ENCODE measurements at regions not wholly inside any gene's neighbourhood (a gene's known extent, or its start where the extent isn't known, plus 50 kb on each side); places are given as distances from the start of the nearest gene placed in this dataset.

- no peak for FAIRE-seq
These were observed 438.1 kb downstream of the IPO8 start for GRCh38 chr12:30257618-30258017.

GRCh38 chr12:30251546-30251945 lies 444.1 kb downstream of the IPO8 start:
- DNase-seq (ENCODE audit: insufficient read length, low spot score) (no peak), FAIRE-seq (no peak)

More at GRCh38 chr12:30257618-30258017, 438.1 kb downstream of the IPO8 start:
- no peak for DNase-seq (ENCODE audit: insufficient read length, low spot score)

GRCh38 chr12:30243426-30243825 lies 452.2 kb downstream of the IPO8 start:
- DNase-seq (ENCODE audit: insufficient read length, low spot score), result no peak
- no peak for FAIRE-seq

GRCh38 chr12:30219047-30219446 lies 435.3 kb upstream of the TMTC1 start:
- no peak for FAIRE-seq
- no peak for DNase-seq (ENCODE audit: insufficient read length, low spot score)

- no peak for FAIRE-seq
- DNase-seq (ENCODE audit: insufficient read length, low spot score), result no peak
These were observed 434.3 kb upstream of the TMTC1 start for GRCh38 chr12:30218073-30218472.

GRCh38 chr12:30213166-30213565 lies 429.4 kb upstream of the TMTC1 start:
- no peak for FAIRE-seq
- DNase-seq (ENCODE audit: insufficient read length, low spot score), result no peak

GRCh38 chr12:30211743-30212142 lies 428.0 kb upstream of the TMTC1 start:
- DNase-seq (ENCODE audit: insufficient read length, low spot score) (no peak), FAIRE-seq (no peak)

- FAIRE-seq, result no peak
- DNase-seq (ENCODE audit: insufficient read length, low spot score), result no peak
These were observed 420.2 kb upstream of the TMTC1 start for GRCh38 chr12:30203981-30204380.

GRCh38 chr12:30202521-30203254 lies 418.9 kb upstream of the TMTC1 start:
- FAIRE-seq, result no peak
- DNase-seq (ENCODE audit: insufficient read length, low spot score), result no peak

- FAIRE-seq (no peak), DNase-seq (ENCODE audit: insufficient read length, low spot score) (no peak)
These were observed 417.8 kb upstream of the TMTC1 start for GRCh38 chr12:30201301-30202160.

- no peak for DNase-seq (ENCODE audit: insufficient read length, low spot score)
- no peak for FAIRE-seq
These were observed 417.1 kb upstream of the TMTC1 start for GRCh38 chr12:30200864-30201263.

GRCh38 chr12:30197392-30198057 lies 413.8 kb upstream of the TMTC1 start:
- FAIRE-seq (no peak), DNase-seq (ENCODE audit: insufficient read length, low spot score) (no peak)

GRCh38 chr12:30191696-30192455 lies 408.1 kb upstream of the TMTC1 start:
- FAIRE-seq (no peak), DNase-seq (ENCODE audit: insufficient read length, low spot score) (no peak)

- DNase-seq (ENCODE audit: insufficient read length, low spot score) (no peak), FAIRE-seq (no peak)
These were observed 405.0 kb upstream of the TMTC1 start for GRCh38 chr12:30188602-30189326.

GRCh38 chr12:30187426-30187825 lies 403.7 kb upstream of the TMTC1 start:
- FAIRE-seq, result no peak
- DNase-seq (ENCODE audit: insufficient read length, low spot score), result no peak

GRCh38 chr12:30181334-30181733 lies 397.6 kb upstream of the TMTC1 start:
- FAIRE-seq (no peak), DNase-seq (ENCODE audit: insufficient read length, low spot score) (no peak)

GRCh38 chr12:30180602-30181001 lies 396.9 kb upstream of the TMTC1 start:
- no peak for FAIRE-seq
- DNase-seq (ENCODE audit: insufficient read length, low spot score), result no peak

- no peak for FAIRE-seq
- DNase-seq (ENCODE audit: insufficient read length, low spot score), result no peak
These were observed 395.2 kb upstream of the TMTC1 start for GRCh38 chr12:30178916-30179315.

GRCh38 chr12:30169839-30170591 lies 386.3 kb upstream of the TMTC1 start:
- no peak for FAIRE-seq
- no peak for DNase-seq (ENCODE audit: insufficient read length, low spot score)

Data from GM19239 (cell line).